Loucy (cell line): ENCODE measurements at regions not wholly inside any gene's neighbourhood (a gene's known extent, or its start where the extent isn't known, plus 50 kb on each side); places are given as distances from the start of the nearest gene placed in this dataset.

Experiments
- H2AFZ ChIP-seq: fragments of 200-600 bp; sonication (generic); 2 replicates; pipeline ENCODE4 v1.6.0; 2016; ENCODE audit warnings: antibody characterized with exemption, mild to moderate bottlenecking, low read length, moderate library complexity
- H3F3A ChIP-seq: fragments of 200-600 bp; 2 replicates; pipeline ENCODE4 v1.6.0; 2016; ENCODE audit warnings: antibody characterized with exemption, low read depth, mild to moderate bottlenecking
- H3K27me3 ChIP-seq: fragments of 200-600 bp; sonication (generic); 2 replicates; pipeline ENCODE4 v1.6.1; 2014; ENCODE audit warnings: low read length, mild to moderate bottlenecking; ENCODE audit not compliant: insufficient read depth, poor library complexity, severe bottlenecking
- H3K36me3 ChIP-seq: fragments of 200-600 bp; sonication (generic); 2 replicates; pipeline ENCODE4 v1.6.1; 2016; ENCODE audit warnings: low read length; ENCODE audit not compliant: insufficient read depth
- H3K4me1 ChIP-seq: fragments of 200-600 bp; sonication (generic); 2 replicates; pipeline ENCODE4 v1.5.1; 2014; ENCODE audit warnings: low read length, mild to moderate bottlenecking; ENCODE audit not compliant: insufficient read depth, poor library complexity, severe bottlenecking
- H3K4me2 ChIP-seq: fragments of 200-600 bp; sonication (generic); 2 replicates; pipeline ENCODE4 v1.6.0; 2014; ENCODE audit warnings: antibody characterized with exemption, low read length, low read depth, mild to moderate bottlenecking; ENCODE audit not compliant: poor library complexity, severe bottlenecking
- H3K4me3 ChIP-seq: fragments of 200-600 bp; sonication (generic); 2 replicates; pipeline ENCODE4 v1.5.1; 2014; ENCODE audit warnings: low read length, mild to moderate bottlenecking, mixed read lengths; ENCODE audit not compliant: poor library complexity, severe bottlenecking
- H3K79me2 ChIP-seq: fragments of 200-600 bp; sonication (generic); 2 replicates; pipeline ENCODE4 v1.6.1; 2014; ENCODE audit warnings: low read length; ENCODE audit not compliant: insufficient read depth
- H3K9ac ChIP-seq: fragments of 200-600 bp; sonication (generic); 2 replicates; pipeline ENCODE4 v1.6.0; 2014; ENCODE audit warnings: mild to moderate bottlenecking, low read depth, low read length, moderate library complexity; ENCODE audit not compliant: poor library complexity, severe bottlenecking
- H3K9me2 ChIP-seq: fragments of 200-600 bp; sonication (generic); replicated peaks from 2 replicates; pipeline ENCODE4 v1.6.1; 2016; ENCODE audit warnings: low read depth, low read length, mixed read lengths
- H3K9me3 ChIP-seq: fragments of 200-600 bp; sonication (generic); 2 replicates; pipeline ENCODE4 v1.6.1; 2014; ENCODE audit warnings: mild to moderate bottlenecking, antibody characterized with exemption, low read length, low read depth; ENCODE audit not compliant: insufficient read depth
- H4K20me1 ChIP-seq: fragments of 200-600 bp; sonication (generic); 2 replicates; pipeline ENCODE4 v1.6.0; 2014; ENCODE audit warnings: antibody characterized with exemption, low read length, mild to moderate bottlenecking; ENCODE audit not compliant: insufficient read depth, poor library complexity, severe bottlenecking
- EZH2phosphoT487 ChIP-seq: fragments of 200-600 bp; IDR thresholded peaks from 2 replicates; pipeline ENCODE4 v1.6.1; 2018; ENCODE audit warnings: antibody characterized with exemption, mild to moderate bottlenecking, moderate library complexity, borderline replicate concordance
- TF ChIP-seq, protein P1 (sequence below): fragments of 200-600 bp; sonication (generic); conservative IDR thresholded peaks from 2 replicates; pipeline ENCODE4 v1.5.1; 2014; ENCODE audit warnings: mild to moderate bottlenecking, antibody characterized with exemption, low read length

GRCh38 chr3:18245721-18246120 is 179.4 kb downstream of the SATB1 start:
- H3K4me1 ChIP-seq, result peaks cover 4% of the 10 kb centered on the region
- H3K27me3 ChIP-seq, result no peaks in the 10 kb centered on the region
- H3K36me3 ChIP-seq, result no peaks in the 10 kb centered on the region
- H3F3A ChIP-seq, result no peaks in the 10 kb centered on the region
- TF ChIP-seq EZH2phosphoT487, result no peak
- TF ChIP-seq, protein P1, sequence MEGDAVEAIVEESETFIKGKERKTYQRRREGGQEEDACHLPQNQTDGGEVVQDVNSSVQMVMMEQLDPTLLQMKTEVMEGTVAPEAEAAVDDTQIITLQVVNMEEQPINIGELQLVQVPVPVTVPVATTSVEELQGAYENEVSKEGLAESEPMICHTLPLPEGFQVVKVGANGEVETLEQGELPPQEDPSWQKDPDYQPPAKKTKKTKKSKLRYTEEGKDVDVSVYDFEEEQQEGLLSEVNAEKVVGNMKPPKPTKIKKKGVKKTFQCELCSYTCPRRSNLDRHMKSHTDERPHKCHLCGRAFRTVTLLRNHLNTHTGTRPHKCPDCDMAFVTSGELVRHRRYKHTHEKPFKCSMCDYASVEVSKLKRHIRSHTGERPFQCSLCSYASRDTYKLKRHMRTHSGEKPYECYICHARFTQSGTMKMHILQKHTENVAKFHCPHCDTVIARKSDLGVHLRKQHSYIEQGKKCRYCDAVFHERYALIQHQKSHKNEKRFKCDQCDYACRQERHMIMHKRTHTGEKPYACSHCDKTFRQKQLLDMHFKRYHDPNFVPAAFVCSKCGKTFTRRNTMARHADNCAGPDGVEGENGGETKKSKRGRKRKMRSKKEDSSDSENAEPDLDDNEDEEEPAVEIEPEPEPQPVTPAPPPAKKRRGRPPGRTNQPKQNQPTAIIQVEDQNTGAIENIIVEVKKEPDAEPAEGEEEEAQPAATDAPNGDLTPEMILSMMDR, result no peak
- no peaks in the 10 kb centered on the region for H3K79me2 ChIP-seq
- no peaks in the 10 kb centered on the region for H3K9me2 ChIP-seq
- H3K4me3 ChIP-seq, result no peak overlapping the region
- no peaks in the 10 kb centered on the region for H4K20me1 ChIP-seq
- no peak overlapping the region for H2AFZ ChIP-seq
- H3K9ac ChIP-seq, result no peak overlapping the region
- no peak overlapping the region for H3K4me2 ChIP-seq
- no peaks in the 10 kb centered on the region for H3K9me3 ChIP-seq

GRCh38 chr3:18241837-18242236 is 183.3 kb downstream of the SATB1 start:
- no peak overlapping the region for H2AFZ ChIP-seq
- H3K4me1 ChIP-seq, result peaks cover 15% of the 10 kb centered on the region
- H3K79me2 ChIP-seq, result no peaks in the 10 kb centered on the region
- no peak overlapping the region for H3K4me2 ChIP-seq
- no peaks in the 10 kb centered on the region for H3K36me3 ChIP-seq
- no peak overlapping the region for H3K9ac ChIP-seq
- H4K20me1 ChIP-seq, result no peaks in the 10 kb centered on the region
- H3K4me3 ChIP-seq, result no peak overlapping the region
- TF ChIP-seq, protein P1, result no peak
- no peak for TF ChIP-seq EZH2phosphoT487
- H3K9me2 ChIP-seq, result no peaks in the 10 kb centered on the region
- H3K9me3 ChIP-seq, result no peaks in the 10 kb centered on the region
- no peaks in the 10 kb centered on the region for H3F3A ChIP-seq
- H3K27me3 ChIP-seq, result no peaks in the 10 kb centered on the region

GRCh38 chr3:18239674-18240073 is 185.5 kb downstream of the SATB1 start:
- H2AFZ ChIP-seq, result no peak overlapping the region
- H3K4me2 ChIP-seq, result no peak overlapping the region
- TF ChIP-seq, protein P1, result no peak
- TF ChIP-seq EZH2phosphoT487, result no peak
- H3K79me2 ChIP-seq, result no peaks in the 10 kb centered on the region
- H3K4me1 ChIP-seq, result peaks cover 15% of the 10 kb centered on the region
- no peaks in the 10 kb centered on the region for H3K36me3 ChIP-seq
- H3K9ac ChIP-seq, result no peak overlapping the region
- H3K9me3 ChIP-seq, result no peaks in the 10 kb centered on the region
- no peaks in the 10 kb centered on the region for H3F3A ChIP-seq
- no peaks in the 10 kb centered on the region for H3K9me2 ChIP-seq
- H4K20me1 ChIP-seq, result no peaks in the 10 kb centered on the region
- no peak overlapping the region for H3K4me3 ChIP-seq
- no peaks in the 10 kb centered on the region for H3K27me3 ChIP-seq
